ENCODE measurements at regions not wholly inside any gene's neighbourhood (a gene's known extent, or its start where the extent isn't known, plus 50 kb on each side); places are given as distances from the start of the nearest gene placed in this dataset.
"Not testable (repeated sequence)": the region's sequence is repeated elsewhere in the genome, so short reads cannot be mapped to it uniquely, and the experiment has no call there.

DNA sequence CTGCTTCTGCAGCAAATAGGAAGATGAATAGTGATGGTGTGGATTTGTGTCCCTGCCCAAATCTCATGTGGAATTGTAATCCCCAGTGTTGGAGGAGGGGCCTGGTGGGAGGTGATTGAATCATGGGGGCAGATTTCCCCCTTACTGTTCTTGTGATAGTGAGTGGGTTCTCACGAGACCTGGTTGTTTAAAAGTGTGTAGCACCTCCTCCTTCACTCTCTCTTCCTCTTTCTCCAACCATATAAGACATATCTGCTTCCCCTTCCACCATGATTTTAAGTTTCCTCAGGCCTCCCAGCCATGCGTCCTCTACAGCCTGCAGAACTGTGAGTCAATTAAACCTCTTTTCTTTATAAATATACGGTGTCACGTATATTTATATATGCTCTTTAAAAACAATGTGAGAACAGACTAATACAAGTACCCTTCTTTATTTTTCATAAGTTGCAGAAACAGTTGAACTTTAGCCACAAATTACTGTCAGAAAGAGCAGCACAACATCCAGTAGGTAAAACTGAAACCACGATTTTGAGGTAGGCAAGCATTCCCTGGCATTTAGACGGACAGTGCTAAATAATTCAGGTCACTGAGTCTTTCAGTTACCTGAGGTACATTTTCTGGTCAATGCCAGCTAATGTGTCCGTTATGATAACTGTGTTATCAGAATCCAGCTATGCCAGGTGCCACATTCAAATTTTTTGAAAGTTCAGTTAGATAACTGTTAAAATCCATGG lies 79.3 kb upstream of the SPEF2 start:
- TF ChIP-seq, protein P1, sequence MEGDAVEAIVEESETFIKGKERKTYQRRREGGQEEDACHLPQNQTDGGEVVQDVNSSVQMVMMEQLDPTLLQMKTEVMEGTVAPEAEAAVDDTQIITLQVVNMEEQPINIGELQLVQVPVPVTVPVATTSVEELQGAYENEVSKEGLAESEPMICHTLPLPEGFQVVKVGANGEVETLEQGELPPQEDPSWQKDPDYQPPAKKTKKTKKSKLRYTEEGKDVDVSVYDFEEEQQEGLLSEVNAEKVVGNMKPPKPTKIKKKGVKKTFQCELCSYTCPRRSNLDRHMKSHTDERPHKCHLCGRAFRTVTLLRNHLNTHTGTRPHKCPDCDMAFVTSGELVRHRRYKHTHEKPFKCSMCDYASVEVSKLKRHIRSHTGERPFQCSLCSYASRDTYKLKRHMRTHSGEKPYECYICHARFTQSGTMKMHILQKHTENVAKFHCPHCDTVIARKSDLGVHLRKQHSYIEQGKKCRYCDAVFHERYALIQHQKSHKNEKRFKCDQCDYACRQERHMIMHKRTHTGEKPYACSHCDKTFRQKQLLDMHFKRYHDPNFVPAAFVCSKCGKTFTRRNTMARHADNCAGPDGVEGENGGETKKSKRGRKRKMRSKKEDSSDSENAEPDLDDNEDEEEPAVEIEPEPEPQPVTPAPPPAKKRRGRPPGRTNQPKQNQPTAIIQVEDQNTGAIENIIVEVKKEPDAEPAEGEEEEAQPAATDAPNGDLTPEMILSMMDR (IDR thresholded peaks at IDR 0.05), result no peak
- DNase-seq (ENCODE audit: low spot score), result no peak
- no peak for ATAC-seq (ENCODE audit: low FRiP score)

GRCh38 chr5:35533156-35533555 lies 84.5 kb upstream of the SPEF2 start:
- DNase-seq (ENCODE audit: low spot score) (no peak), ATAC-seq (ENCODE audit: low FRiP score) (no peak)
- TF ChIP-seq, protein P1 (IDR thresholded peaks at IDR 0.05), result no peak

GRCh38 chr5:35531553-35531952 lies 86.1 kb upstream of the SPEF2 start:
- ATAC-seq (ENCODE audit: low FRiP score); DNase-seq (ENCODE audit: low spot score): not testable (repeated sequence)

DNA sequence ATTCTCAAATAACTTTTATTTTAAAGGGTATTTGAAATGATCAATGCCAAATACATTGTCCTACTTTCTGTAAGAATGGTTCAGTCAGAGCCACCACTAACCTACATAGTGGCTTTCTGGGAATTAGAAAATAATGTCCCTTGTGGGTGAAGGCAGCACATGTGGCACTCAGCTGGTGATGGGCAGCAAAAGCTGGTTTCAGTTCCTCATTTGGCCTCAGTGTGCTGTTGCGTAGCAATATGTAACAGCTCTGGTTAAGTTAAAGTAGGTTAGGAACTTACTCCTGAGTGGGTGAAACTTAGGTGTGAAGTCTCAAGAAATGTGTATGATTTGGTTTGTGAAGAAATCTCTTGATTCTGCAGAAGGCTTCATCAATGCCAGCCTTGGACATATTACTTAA lies 99.6 kb upstream of the SPEF2 start:
- no peak for DNase-seq (ENCODE audit: low spot score)
- ATAC-seq (ENCODE audit: low FRiP score), result no peak
- TF ChIP-seq, protein P1 (IDR thresholded peaks at IDR 0.05), result no peak

GRCh38 chr5:35516271-35516670 lies 101.4 kb upstream of the SPEF2 start:
- TF ChIP-seq, protein P1 (IDR thresholded peaks at IDR 0.05), result no peak
- DNase-seq (ENCODE audit: low spot score), result no peak
- ATAC-seq (ENCODE audit: low FRiP score), result no peak

GRCh38 chr5:35513612-35514011 lies 104.1 kb upstream of the SPEF2 start:
- DNase-seq (ENCODE audit: low spot score) (no peak), ATAC-seq (ENCODE audit: low FRiP score) (no peak)
- TF ChIP-seq, protein P1 (IDR thresholded peaks at IDR 0.05), result no peak

DNA sequence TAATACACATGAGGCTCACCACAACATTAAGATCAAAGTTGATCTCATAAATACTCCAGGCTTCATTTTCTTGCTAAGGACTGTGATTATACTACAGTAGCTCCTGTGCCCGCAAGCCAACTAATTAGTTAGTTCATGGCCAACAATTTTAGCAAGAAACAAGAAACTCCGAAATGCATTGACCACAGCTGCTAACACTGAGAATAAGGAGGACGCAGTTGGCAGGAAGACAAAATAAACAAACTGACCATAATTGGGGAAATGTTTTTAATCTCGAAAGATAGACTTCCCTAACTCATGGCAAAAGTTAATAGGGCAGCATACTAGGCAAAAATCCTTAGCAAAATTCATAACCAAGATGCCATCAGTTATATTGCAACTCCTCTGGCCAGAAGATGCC lies 115.5 kb upstream of the SPEF2 start:
- TF ChIP-seq, protein P1 (IDR thresholded peaks at IDR 0.05), result no peak
- DNase-seq (ENCODE audit: low spot score) (no peak), ATAC-seq (ENCODE audit: low FRiP score) (no peak)

Data from omental fat pad (tissue), 3 donors.